ENCODE measurements at regions not wholly inside any gene's neighbourhood (a gene's known extent, or its start where the extent isn't known, plus 50 kb on each side); places are given as distances from the start of the nearest gene placed in this dataset.

- DNase-seq = no peak
- H3K36me3 ChIP-seq (replicated peaks) = no peaks in the 10 kb centered on the region
- in situ Hi-C loops (cut with HindIII; ENCODE audit: low pct_ligation_motif_present, low sequenced_read_pairs) = no loop called here
- no peak overlapping the region for H3K27ac ChIP-seq
- no peak overlapping the region for H3K4me3 ChIP-seq (ENCODE audit: low read depth, low read length)
- TF ChIP-seq CTCF (IDR thresholded peaks at IDR 0.05; ENCODE audit: low read depth, low read length, missing control alignments) = no peak
- H3K27me3 ChIP-seq (replicated peaks) = no peaks in the 10 kb centered on the region
Observed at GRCh38 chr14:101418601-101419000, 142.7 kb upstream of the DIO3 start.

GRCh38 chr14:101426466-101426865 is 134.8 kb upstream of the DIO3 start:
- no peak for TF ChIP-seq CTCF (IDR thresholded peaks at IDR 0.05; ENCODE audit: low read depth, low read length, missing control alignments)
- in situ Hi-C loops (cut with HindIII; ENCODE audit: low pct_ligation_motif_present, low sequenced_read_pairs) = no loop called here
- Histone ChIP-seq H3K27me3 (replicated peaks) (no peaks in the 10 kb centered on the region), H3K36me3 (replicated peaks) (no peaks in the 10 kb centered on the region), H3K4me3 (ENCODE audit: low read depth, low read length) (no peak overlapping the region), H3K27ac (no peak overlapping the region)
- no peak for DNase-seq

- no peaks in the 10 kb centered on the region for H3K36me3 ChIP-seq (replicated peaks)
- H3K27me3 ChIP-seq (replicated peaks) = no peaks in the 10 kb centered on the region
- no peak for DNase-seq
- no peak overlapping the region for H3K27ac ChIP-seq
- TF ChIP-seq CTCF (IDR thresholded peaks at IDR 0.05; ENCODE audit: low read depth, low read length, missing control alignments) = no peak
- in situ Hi-C loops (cut with HindIII; ENCODE audit: low pct_ligation_motif_present, low sequenced_read_pairs) = no loop called here
- H3K4me3 ChIP-seq (ENCODE audit: low read depth, low read length) = no peak overlapping the region
Observed at GRCh38 chr14:101428409-101428808, 132.9 kb upstream of the DIO3 start.

- in situ Hi-C loops (cut with HindIII; ENCODE audit: low pct_ligation_motif_present, low sequenced_read_pairs) = no loop called here
- Histone ChIP-seq H3K36me3 (replicated peaks) (no peaks in the 10 kb centered on the region), H3K4me3 (ENCODE audit: low read depth, low read length) (no peak overlapping the region), H3K27ac (no peak overlapping the region), H3K27me3 (replicated peaks) (no peaks in the 10 kb centered on the region)
- no peak for TF ChIP-seq CTCF (IDR thresholded peaks at IDR 0.05; ENCODE audit: low read depth, low read length, missing control alignments)
- DNase-seq = no peak
Observed at GRCh38 chr14:101435546-101435945, 125.7 kb upstream of the DIO3 start.

DNA sequence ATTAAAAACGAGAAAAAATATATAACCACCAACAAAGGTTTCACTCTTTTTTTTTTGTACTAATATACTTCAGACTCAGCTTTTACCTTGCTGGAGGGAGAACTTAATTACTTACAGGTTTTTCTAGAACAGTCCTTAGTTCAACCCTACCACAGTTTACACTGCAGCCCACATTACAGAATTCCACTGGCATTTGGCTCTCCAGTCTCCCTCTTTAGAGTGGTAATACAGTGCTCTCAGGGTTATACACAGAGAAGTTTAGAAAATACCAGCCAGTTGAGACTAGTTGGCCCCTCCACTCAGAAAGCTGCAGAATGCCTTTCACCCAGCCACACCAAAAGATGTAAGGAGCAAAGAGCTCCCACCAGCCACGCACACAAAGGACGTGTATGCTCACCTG is 122.3 kb upstream of the DIO3 start:
- in situ Hi-C loops (cut with HindIII; ENCODE audit: low pct_ligation_motif_present, low sequenced_read_pairs) = no loop called here
- no peak for TF ChIP-seq CTCF (IDR thresholded peaks at IDR 0.05; ENCODE audit: low read depth, low read length, missing control alignments)
- H3K36me3 ChIP-seq (replicated peaks) = no peaks in the 10 kb centered on the region
- no peaks in the 10 kb centered on the region for H3K27me3 ChIP-seq (replicated peaks)
- H3K4me3 ChIP-seq (ENCODE audit: low read depth, low read length) = no peak overlapping the region
- no peak overlapping the region for H3K27ac ChIP-seq
- DNase-seq = no peak

DNA sequence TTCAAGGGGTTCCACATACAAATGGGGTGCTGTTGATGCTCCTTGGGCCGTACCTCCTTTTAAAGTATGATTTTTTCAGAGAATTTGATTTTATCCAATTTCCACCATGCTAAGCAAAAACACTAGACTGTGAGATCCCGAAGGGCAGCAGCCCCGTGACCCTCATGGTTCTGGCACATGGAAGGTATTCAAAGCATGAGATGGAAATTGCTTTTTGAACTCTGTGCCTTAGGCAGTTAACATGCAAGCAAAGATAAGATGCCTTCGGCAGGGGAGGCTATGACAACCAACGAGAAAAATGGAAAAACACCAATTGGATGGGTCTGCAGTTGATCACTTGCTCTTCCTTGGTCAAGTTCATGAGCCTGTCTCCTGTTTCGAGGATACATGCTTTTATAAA is 120.8 kb upstream of the DIO3 start:
- no peak for DNase-seq
- in situ Hi-C loops (cut with HindIII; ENCODE audit: low pct_ligation_motif_present, low sequenced_read_pairs) = no loop called here
- Histone ChIP-seq H3K4me3 (ENCODE audit: low read depth, low read length) (no peak overlapping the region), H3K36me3 (replicated peaks) (no peaks in the 10 kb centered on the region), H3K27me3 (replicated peaks) (no peaks in the 10 kb centered on the region), H3K27ac (no peak overlapping the region)
- TF ChIP-seq CTCF (IDR thresholded peaks at IDR 0.05; ENCODE audit: low read depth, low read length, missing control alignments) = no peak

Measured in brain microvascular endothelial cell (primary cell).